Effector CD4-positive, alpha-beta T cell (primary cell): ENCODE measurements at regions not wholly inside any gene's neighbourhood (a gene's known extent, or its start where the extent isn't known, plus 50 kb on each side); places are given as distances from the start of the nearest gene placed in this dataset.
"Not testable (repeated sequence)": the region's sequence is repeated elsewhere in the genome, so short reads cannot be mapped to it uniquely, and the experiment has no call there.

Experiments
- DNase-seq: peaks from one replicate; pipeline ENCODE4 v3.0.0-alpha.2; 2020

DNA sequence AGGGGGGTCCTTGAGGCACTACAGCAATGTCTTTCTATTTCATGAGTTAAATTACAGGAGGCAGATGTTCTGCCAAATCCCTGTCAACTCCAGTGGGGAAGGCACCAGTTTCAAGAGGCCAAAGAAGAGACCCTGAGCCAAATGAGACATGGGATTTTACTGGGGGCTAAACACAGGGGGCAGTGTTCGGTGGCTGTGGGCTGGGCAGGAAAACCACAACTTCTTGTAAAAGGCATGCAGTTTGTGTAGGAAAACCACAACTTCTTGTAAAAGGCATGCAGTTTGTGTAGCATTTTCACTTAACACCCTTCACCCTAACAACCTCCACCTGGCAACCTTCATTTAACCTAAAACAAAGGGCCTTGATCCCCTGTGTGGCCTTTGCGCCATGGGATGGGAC, 61.0 kb downstream of the POLR2M start:
- no peak for DNase-seq

DNA sequence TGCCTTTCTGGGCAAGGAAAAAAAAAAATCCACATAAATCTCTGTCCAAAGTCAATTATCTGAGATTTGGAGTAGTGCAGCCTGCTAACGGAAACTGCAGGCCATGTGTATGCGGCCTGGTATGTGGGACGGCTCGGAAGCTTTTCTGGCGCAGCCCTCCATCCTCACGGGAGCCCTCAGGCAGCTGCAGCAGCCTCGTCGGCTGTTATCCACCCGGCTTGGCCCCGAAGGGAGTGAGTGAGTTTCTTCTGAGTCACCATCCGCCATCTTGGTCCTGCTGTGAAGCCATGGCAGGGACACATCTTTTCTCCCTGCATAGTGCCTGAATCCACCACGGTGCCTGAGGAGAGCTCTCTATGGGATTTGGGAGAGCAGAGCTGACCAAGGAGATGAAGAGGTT, 62.8 kb downstream of the POLR2M start:
- no peak for DNase-seq

DNA sequence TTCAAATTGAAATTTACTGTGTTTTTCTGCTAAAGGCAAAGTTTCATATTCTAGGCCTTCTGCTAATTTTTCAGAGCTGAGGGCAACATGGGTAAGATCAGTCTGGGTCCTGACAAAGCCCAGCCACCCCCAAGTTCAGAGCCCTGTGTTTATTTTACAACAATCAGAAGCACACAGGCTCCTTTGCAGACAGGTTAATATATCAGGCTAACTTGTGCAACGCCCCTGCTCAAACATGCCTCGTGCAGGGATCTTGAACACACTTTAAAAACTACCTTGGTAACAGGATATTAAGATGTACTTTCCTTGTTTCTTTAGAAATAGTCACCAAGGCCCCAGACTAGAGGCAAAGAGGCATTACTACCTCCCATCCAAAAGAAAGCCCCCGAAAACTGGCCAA, 64.0 kb downstream of the POLR2M start:
- no peak for DNase-seq

DNA sequence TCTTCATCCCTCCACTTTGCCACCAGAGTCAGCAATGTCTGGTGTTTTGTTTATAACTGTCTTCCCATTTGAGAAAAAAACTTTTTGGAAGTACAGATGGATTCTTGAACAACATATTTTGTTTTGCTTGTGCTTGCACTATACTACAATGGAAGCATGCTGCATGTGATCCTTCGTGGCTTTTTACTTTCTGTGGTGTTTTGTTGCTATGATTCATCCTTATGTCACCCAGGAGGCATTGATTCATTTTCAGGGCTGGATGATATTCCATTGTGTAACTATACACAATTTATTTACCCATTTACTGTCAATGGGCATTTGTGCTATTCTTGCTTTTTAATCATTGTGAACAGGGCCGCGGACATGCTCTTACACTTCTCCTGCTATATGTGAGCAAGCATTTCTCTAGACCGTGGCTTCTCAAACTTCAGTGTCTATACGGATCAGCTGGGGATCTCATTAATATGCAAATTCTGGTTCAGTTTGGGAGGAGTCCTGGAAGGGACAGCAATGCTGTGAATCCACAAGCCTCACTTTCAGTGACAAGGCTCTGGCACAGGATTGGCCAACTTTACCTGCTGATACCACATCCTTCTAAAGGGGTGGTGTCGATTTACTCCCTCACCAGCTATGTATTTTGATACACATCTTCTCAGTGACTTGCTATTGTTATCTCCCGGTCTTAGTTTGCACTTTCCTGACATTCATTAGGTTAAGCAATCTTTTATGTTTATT, 65.9 kb downstream of the POLR2M start:
- no peak for DNase-seq

DNA sequence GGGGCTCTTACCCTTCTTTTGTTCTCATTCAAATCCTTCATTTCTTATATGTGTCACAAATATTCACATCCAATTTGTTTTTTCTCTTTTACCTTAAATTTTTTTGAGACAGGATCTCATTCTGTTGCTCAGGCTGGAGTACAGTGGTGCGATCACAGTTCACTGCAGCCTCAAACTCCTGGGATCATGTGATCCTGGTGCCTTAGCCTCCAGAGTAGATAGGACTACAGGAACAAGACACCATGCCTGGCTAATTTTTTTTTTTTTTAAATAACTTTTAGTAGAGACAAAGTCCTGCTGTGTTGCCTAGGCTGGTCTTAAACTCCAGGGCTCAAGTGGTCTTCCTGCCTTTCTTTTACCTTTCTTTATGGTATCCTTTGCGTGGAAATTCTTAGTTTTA, 66.5 kb downstream of the POLR2M start:
- DNase-seq: no peak

DNA sequence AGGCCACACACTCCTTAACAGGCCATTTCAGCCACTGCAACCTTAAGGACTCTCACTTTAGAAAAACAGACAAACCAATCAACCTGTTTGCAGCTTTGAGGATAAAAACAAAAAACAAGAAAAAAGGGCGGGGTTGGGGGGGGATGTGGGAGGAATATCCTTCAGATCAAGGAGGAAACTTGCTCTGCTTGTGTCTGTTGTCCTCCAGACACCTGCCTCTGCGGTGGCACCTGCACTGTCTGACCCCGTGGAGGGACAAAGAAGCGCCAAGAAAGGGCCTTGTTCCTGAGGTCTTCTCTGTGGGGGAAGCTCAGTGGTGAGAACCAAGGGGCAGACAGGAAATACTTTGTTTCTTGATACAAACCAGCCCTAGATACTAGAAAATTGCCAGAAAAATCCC, 70.5 kb downstream of the POLR2M start:
- DNase-seq: no peak

DNA sequence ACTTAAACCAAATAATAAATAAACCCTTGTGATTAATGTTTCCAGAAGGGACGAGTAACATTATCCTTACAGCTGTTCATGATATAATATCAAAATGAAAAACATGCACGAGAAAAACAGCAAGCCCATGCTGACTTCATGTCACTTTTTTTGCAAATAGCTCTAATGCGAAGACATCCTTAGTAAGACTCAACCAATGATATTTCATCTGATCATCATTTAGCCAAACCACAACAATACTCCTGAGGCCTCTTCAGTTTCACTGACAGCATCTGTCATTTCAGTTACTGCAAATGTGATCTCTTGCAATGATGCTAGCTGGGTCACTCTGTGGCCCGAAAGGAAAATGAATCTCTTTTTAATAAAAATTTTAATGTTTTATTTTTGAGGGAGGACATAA, 74.0 kb downstream of the POLR2M start:
- no peak for DNase-seq

DNA sequence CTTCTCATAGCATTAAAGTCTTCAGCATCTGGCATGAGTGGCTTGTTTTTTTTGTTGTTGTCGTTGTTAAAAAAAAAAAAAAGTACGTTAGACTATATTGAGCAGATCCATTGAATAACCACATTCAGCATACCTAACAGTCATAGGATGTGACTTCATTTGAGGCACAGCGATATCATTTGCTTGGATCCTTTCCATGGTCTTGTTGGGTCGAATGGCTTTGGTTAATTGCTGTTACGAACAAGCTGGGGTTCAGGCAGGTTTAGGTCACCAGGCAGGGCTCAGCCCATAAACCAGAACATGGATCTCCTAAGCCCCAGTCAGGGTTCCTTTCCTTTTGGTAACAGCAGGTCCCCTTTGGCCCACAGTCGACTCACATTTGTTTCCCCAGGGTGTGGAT, 76.2 kb downstream of the POLR2M start:
- no peak for DNase-seq

DNA sequence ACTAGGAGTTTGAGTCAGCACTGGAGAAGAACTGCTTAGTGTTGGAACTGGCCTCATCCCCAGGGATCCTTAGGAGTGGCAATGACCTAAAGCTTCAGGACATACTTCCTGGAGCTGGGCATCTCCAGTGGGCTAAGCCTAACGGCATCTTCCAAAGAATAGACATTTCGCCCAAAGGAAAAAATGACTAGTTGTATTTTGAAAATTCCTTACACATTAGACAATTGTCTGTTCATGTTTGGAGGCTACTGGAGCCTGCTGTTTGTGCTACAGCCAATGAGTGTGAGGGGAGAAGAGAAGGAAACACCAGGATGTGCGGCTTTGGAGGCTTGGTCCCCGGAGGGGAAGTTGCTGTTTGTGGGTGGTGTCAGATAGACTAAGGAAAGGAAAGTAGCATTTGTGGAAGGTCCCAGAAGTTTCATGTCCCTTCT, 77.6 kb downstream of the POLR2M start:
- no peak for DNase-seq

DNA sequence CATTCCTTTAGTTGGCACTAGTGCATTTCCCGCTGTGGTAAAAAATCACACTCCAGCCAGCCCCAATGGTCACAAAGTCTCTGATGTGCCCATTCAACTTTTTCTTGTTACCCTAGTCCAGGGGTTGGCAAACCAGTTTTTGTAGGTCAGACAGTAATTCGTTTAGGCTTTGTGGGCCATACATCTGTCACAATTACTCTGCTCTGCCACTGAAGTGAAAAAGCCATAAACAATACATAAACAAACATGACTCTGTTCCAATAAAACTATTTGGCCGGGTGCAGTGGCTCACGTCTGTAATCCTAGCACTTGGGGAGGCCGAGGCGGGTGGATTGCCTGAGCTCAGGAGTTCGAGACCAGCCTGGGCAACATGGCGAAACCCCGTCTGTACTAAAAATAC, 78.5 kb downstream of the POLR2M start:
- no peak for DNase-seq

DNA sequence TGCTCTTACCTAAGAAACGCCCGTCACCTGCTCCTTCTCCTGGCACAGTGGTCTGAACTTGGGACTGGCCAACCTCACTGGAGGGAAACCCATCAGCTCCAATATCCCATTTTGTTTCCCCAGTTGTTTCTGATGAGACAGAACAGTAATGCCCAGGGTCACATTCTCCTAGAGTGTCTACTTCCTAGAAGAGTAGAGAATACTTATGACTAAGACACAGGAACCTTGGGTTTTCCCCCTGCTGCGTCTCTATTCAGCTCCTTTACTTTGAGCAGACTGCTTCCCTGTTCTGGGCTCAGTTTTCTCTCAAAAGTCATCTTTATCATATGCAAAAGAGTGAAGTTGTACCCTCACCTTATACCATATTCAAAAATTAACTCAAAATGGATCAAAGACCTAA, 79.4 kb downstream of the POLR2M start:
- DNase-seq: no peak

DNA sequence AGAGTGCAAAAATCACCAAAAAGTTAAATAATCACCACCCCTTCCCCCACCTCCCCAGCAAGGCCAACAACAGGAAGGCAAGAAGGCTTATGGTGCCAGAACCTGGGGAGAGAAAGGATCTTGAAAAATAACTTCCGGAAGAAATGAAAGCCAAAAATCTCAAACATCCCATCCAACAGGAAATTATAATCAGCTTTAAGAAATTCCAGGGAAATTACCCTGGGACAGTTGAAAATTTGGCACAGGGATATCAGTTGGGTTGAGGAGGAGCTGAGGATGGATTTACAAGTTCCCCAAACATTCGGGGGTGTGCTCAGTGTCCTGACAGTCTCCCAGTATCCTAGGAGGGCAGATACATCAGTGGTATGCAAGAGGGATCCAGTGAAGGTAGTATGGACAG, 82.7 kb downstream of the POLR2M start:
- DNase-seq: no peak

DNA sequence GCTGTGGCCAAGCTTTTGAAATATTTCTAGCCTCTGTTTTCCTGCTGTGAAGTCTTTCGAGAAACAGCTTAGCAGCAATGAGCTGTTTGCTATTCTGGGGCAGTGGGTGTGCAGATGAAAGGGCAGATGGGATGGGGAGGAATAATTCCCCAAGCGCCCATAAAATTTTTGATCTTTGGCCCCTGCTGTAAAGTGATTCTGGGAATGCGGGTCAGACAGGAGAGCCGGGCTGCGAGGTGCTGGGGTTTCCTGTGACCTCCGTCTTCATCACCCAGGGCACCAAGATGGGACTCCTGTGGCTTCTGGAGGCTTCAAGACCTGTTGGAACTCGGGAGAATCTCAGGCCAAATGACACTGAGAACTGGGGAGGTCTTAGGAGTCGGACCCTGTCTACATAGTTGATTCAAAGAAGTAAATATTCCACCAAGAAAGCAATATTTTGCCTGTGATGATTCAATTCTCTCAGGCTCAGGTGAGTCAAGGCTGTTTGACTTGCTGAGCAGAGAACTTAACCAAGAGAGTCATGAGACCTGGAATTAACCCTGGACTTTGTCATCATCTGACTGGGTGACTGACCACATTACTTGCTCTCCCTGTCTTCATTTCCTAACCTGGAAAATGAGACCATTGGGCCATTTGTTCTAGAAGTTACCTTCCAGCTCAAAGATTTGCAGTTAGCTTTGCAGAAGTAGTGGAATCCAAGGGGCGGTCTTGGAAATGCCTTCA, 86.4 kb downstream of the POLR2M start:
- DNase-seq: no peak

DNA sequence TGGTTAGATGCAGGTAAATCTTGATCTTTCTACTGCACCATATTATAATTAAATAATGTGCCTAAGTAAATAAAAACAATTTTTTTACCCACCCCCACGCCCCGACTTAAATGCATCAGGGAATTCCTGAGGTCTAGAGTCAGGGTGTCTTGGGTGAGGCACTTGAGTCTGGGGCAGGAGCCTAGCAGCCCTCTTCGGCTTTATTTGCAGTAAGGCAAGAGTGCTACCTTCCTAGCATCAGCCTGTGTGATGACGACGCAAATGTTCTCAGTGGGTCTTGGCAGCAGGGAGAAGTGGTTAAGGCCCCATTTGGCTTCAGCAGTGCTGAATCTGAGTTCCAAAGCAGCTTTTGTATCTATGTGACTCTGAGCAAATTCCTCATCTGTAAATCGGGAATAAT, 88.7 kb downstream of the POLR2M start:
- no peak for DNase-seq

DNA sequence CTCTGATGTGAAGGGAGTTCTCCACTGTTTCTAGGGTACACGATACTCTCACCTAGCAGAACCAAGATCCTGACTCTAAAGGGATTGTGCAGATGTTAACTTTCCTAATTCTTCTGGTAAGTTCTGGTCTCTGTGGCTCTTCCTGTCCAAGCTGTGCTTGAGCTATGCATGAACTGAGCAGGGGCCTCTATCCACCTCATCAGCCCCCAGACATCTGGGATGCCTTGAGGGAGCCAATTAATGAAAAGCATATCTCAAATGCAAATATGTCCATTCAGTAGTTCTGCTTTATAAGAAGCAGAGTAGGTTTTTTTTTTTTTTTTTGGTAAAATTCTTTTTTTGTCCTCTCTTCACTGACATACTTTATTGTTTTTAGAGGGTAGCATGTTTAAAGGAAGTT, 89.6 kb downstream of the POLR2M start:
- DNase-seq: no peak

DNA sequence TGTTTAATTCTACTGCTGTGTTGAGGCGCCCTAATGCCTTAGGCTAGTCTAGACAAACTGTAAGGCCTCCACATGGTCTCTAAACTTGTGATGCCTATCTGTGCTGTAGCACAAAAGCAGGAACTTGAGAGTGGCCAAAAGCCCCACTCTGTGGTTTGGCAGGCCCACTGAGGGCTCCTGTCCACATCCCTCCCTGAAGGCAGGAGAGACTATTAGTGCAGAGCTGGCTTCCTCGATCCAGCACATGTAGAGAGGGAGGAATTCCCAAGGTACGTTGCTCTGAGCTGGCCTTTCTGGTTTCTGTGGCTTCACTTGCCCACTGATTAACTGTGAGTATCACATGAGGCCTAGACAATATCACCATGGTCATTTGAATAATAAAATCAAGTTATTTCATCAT, 90.6 kb downstream of the POLR2M start:
- no peak for DNase-seq

DNA sequence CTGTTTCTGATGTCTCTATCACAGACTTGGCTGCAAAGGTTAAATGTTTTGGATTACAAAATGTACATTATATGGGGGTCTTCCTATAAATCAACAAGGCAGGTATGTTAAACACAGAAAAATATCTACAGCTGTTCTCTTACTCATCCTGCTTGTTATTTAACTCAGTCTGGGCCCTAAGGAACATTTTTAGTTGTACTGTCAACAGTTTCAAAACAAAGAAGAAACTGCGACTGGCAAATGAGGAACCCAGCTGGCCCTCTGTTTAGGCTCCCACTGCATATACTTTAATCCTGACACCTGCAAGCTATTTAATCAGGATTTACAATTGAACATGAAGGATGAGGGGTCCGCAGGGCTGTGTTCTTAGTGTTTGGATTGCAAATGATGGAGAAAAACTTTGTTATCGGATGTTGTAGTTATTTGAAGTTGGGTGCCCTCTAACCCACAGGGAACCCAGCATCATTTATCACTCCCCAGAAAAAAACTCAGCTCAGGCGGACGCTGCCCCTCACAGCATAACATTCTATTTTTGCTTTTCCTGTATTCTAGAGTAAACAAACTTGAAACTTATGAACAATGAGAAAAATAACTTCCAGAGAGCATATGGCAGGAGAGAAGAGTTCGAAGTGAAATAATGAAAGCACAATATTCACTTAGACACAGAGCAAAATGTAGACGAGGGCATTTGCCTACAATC, 91.2 kb downstream of the POLR2M start:
- DNase-seq: no peak

DNA sequence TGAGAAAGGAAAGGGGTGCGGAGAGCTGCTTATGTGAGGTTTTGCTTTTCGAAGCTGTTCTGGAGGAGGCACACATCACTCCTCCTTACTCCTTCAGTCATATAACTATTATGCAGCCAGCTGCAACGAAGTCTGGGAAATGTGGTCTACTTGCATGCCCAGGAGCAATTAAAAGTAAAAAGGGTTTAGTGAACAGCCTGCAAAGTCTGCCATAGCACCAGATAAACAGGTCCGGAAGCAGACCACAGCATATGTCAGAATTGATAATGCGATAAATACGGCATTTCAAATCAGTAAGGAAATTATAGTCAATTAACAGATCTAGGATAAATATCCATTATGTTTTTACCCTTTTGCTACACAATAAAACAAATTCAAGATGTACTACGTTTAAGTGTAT, 99.5 kb downstream of the POLR2M start:
- no peak for DNase-seq

DNA sequence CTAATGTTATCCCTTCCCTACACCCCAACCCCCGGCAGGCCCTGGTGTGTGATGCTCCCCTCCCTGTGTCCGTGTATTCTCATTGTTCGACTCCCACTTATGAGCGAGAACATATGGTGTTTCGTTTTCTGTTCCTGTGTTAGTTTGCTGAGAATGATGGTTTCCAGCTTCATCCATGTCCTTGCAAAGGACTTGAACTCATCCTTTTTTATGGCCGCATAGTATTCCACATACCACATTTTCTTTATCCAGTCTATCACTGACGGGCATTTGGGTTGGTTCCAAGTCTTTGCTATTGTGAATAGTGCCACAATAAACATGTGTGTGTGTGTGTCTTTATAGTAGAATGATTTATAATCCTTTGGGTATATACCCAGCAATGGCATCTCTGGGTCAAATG, 102.8 kb downstream of the POLR2M start:
- DNase-seq: not testable (repeated sequence)

DNA sequence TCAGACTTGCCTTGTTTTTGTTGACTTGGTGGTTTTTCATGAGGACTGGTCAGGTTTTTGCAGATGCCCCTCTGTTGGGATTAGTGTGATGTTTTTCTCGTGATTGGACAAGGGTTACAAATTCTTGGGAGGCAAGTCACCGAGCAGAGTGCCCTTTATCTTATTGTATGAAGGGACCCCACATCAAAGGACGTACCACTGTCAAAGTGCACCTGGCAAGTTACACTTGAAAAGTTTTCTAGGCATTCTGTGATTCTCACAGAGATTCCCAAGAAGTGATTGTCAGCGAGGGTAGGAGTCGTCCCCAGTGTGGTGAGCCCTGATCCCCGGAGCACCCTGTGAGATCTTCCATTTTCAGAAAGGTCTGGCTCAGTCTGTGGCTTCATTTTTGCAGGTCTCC, 110.1 kb downstream of the POLR2M start:
- DNase-seq: no peak

DNA sequence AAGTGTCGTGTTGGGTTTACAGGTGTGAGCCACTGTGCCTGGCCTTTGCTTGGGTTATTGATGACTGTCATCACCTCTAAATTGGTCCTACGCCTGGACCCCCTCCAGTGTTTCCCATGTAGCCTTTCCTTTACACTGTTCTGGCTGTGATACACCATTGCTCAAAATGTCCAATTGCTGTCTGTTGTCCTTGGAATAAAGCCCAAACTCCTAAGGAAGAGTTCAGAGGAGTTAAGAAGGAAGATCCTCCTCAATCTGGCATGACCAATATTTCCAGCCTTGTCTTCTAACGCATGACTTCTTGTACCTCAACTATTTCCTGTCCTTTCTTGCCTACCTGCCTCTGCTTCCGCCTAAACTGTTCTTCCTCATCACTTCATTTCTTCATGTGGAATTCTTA, 113.1 kb downstream of the POLR2M start:
- DNase-seq: no peak

DNA sequence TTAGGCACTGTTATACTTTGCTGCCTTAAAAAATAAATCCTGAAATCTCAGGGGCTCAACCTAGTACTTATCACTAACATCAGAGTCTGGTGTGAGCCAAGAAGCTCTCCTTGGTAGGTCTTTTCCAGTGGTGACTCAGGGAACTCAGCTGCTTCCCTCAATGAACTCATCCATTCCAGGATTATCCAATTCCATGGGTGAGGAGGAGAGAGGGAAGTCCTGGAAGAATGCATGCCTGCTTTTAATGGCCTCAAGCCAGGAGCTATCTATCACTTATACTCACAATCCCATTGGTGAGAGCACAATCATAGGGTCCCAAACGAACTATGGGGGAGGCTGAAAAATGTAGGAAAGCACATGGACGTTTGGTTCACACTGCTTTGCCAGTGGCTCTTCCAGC, 113.6 kb downstream of the POLR2M start:
- no peak for DNase-seq

DNA sequence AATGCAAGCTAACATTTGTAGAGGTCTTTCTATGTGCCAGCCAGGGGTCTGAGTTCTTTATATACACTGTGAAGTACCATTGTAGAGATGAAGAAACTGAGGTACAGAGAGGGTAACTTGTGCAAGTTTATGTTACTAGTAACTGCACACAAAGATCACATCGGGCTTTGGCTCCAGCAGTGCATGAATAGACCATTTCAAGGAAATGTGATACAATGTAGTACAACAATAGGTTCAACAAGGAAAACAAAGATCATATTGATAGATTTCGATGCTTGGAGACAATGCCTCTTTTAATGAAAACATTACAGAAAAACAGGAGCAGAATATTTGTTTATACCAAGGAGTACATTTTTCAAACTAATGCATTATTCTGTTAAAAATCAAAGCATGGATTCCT, 115.3 kb downstream of the POLR2M start:
- no peak for DNase-seq

DNA sequence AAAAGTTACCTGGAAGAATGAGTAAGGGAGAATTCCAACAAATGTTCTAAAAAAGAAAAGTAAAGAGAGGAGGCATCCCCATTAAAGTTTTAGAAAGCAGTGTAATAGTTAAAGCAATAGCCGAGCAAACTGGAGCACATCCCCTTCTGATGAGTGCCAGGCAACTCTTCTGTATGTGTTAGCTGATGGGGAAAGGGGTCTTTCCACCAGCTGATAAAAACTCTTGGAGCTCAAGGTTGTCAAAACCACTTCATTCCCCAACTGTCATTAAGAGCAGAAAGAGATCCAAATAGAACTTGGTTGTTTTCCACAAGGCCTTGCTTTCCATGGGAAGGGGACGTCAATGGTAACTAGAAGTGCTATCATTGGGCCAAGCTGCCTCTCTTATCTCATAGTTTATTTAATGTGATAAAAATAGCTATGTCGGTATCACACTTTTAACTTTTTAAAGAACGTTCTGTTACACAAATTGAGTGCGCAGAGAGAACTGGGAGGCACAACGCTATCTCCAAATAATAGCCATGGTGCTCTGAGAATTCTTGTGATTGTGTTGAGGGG, 116.9 kb downstream of the POLR2M start:
- no peak for DNase-seq
